ENCODE measurements at regions not wholly inside any gene's neighbourhood (a gene's known extent, or its start where the extent isn't known, plus 50 kb on each side); places are given as distances from the start of the nearest gene placed in this dataset.
"Not testable (repeated sequence)": the region's sequence is repeated elsewhere in the genome, so short reads cannot be mapped to it uniquely, and the experiment has no call there.

GRCh38 chr9:38478211-38478610 is 54.0 kb upstream of the IGFBPL1 start:
- H3K27me3 ChIP-seq (ENCODE audit: control insufficient read depth, insufficient read depth, low read length), result no peaks in the 10 kb centered on the region
- H3K36me3 ChIP-seq (ENCODE audit: control insufficient read depth, insufficient read depth, low read length), result no peaks in the 10 kb centered on the region
- no peak for DNase-seq (ENCODE audit: low read depth)
- TF ChIP-seq CTCF (IDR thresholded peaks at IDR 0.05; ENCODE audit: insufficient read depth, low read length, poor library complexity, severe bottlenecking), result no peak
- H3K4me3 ChIP-seq (ENCODE audit: low read depth, low read length), result no peak overlapping the region

GRCh38 chr9:38474476-38474875 is 50.2 kb upstream of the IGFBPL1 start:
- DNase-seq (ENCODE audit: low read depth); H3K36me3 ChIP-seq (ENCODE audit: control insufficient read depth, insufficient read depth, low read length): not testable (repeated sequence)

More at GRCh38 chr9:38474476-38474875, 50.2 kb upstream of the IGFBPL1 start:
- H3K4me3 ChIP-seq (ENCODE audit: low read depth, low read length); H3K27me3 ChIP-seq (ENCODE audit: control insufficient read depth, insufficient read depth, low read length): not testable (repeated sequence)
